RWPE2 (cell line): ENCODE measurements at regions not wholly inside any gene's neighbourhood (a gene's known extent, or its start where the extent isn't known, plus 50 kb on each side); places are given as distances from the start of the nearest gene placed in this dataset.

Experiments
- ATAC-seq: fragments of 200-7000 bp; cut with Tn5 transposase; 3 replicates; pipeline ENCODE4 v1.9.1; 2021; ENCODE audit warnings: low read depth
- DNase-seq: peaks from one replicate; pipeline ENCODE4 v3.0.0-alpha.2; 2020; ENCODE audit warnings: low spot score
- H3K27ac ChIP-seq: fragments of 450-650 bp; 2 replicates; pipeline ENCODE4 v1.5.1; 2017; ENCODE audit warnings: mild to moderate bottlenecking; ENCODE audit not compliant: poor library complexity, severe bottlenecking
- H3K27me3 ChIP-seq: fragments of 250-450 bp; sonication (Bioruptor Pico); 2 replicates; pipeline ENCODE4 v1.5.1; 2021; ENCODE audit warnings: mild to moderate bottlenecking, moderate library complexity; ENCODE audit not compliant: insufficient read depth, poor library complexity, severe bottlenecking
- H3K36me3 ChIP-seq: fragments of 250-450 bp; sonication (Bioruptor Pico); 2 replicates; pipeline ENCODE4 v1.5.1; 2020; ENCODE audit warnings: low read depth, mild to moderate bottlenecking, moderate library complexity
- H3K4me1 ChIP-seq: fragments of 250-450 bp; sonication (Bioruptor Pico); 2 replicates; pipeline ENCODE4 v1.5.1; 2021; ENCODE audit warnings: mild to moderate bottlenecking, moderate library complexity; ENCODE audit not compliant: insufficient read depth, poor library complexity, severe bottlenecking
- H3K4me3 ChIP-seq: fragments of 250-450 bp; sonication (Bioruptor Pico); 2 replicates; pipeline ENCODE4 v1.5.1; 2021; ENCODE audit warnings: mild to moderate bottlenecking, moderate library complexity; ENCODE audit not compliant: severe bottlenecking
- H3K9me3 ChIP-seq: fragments of 250-450 bp; sonication (Bioruptor Pico); 2 replicates; pipeline ENCODE4 v1.5.1; 2021; ENCODE audit warnings: mild to moderate bottlenecking, moderate library complexity; ENCODE audit not compliant: severe bottlenecking
- CTCF ChIP-seq: fragments of 450-650 bp; IDR thresholded peaks from one replicate; pipeline ENCODE4 v1.5.1; 2017; ENCODE audit warnings: mild to moderate bottlenecking, moderate library complexity; ENCODE audit not compliant: poor library complexity, severe bottlenecking

- Histone ChIP-seq H3K27me3 (no peaks in the 10 kb centered on the region), H3K4me1 (no peaks in the 10 kb centered on the region), H3K36me3 (no peaks in the 10 kb centered on the region), H3K4me3 (no peak overlapping the region), H3K9me3 (no peaks in the 10 kb centered on the region), H3K27ac (no peak overlapping the region)
- ATAC-seq (no peak), DNase-seq (no peak)
- no peak for TF ChIP-seq CTCF
These were observed 188.3 kb downstream of the CDC14C start for GRCh38 chr7:49112647-49113046.

- Histone ChIP-seq H3K9me3 (peaks cover 1% of the 10 kb centered on the region), H3K36me3 (no peaks in the 10 kb centered on the region), H3K27me3 (no peaks in the 10 kb centered on the region), H3K4me3 (no peak overlapping the region), H3K4me1 (no peaks in the 10 kb centered on the region), H3K27ac (no peak overlapping the region)
- DNase-seq (no peak), ATAC-seq (no peak)
- no peak for TF ChIP-seq CTCF
These were observed 195.4 kb downstream of the CDC14C start for GRCh38 chr7:49119706-49120105.

GRCh38 chr7:49125246-49125645 is 200.9 kb downstream of the CDC14C start:
- H3K4me3 ChIP-seq: no peak overlapping the region
- ATAC-seq (no peak), DNase-seq (no peak)
- H3K9me3 ChIP-seq: peaks cover 1% of the 10 kb centered on the region
- TF ChIP-seq CTCF: no peak
- no peaks in the 10 kb centered on the region for H3K4me1 ChIP-seq
- no peaks in the 10 kb centered on the region for H3K27me3 ChIP-seq
- H3K27ac ChIP-seq: no peak overlapping the region
- H3K36me3 ChIP-seq: no peaks in the 10 kb centered on the region

GRCh38 chr7:49127359-49127913 is 203.1 kb downstream of the CDC14C start:
- no peak for TF ChIP-seq CTCF
- Histone ChIP-seq H3K27me3 (no peaks in the 10 kb centered on the region), H3K4me1 (no peaks in the 10 kb centered on the region), H3K9me3 (no peaks in the 10 kb centered on the region), H3K36me3 (no peaks in the 10 kb centered on the region), H3K27ac (no peak overlapping the region), H3K4me3 (no peak overlapping the region)
- DNase-seq: no peak
- ATAC-seq: no peak

- no peak overlapping the region for H3K4me3 ChIP-seq
- H3K4me1 ChIP-seq: no peaks in the 10 kb centered on the region
- H3K27ac ChIP-seq: no peak overlapping the region
- H3K36me3 ChIP-seq: no peaks in the 10 kb centered on the region
- H3K27me3 ChIP-seq: peaks cover 5% of the 10 kb centered on the region
- ATAC-seq (no peak), DNase-seq (no peak)
- no peak for TF ChIP-seq CTCF
- no peaks in the 10 kb centered on the region for H3K9me3 ChIP-seq
These were observed 213.6 kb downstream of the CDC14C start for GRCh38 chr7:49137978-49138377.
